Activated CD4-positive, alpha-beta memory T cell treated with anti-CD3 and anti-CD28 coated beads for 36 hours (primary cell): ENCODE measurements at regions not wholly inside any gene's neighbourhood (a gene's known extent, or its start where the extent isn't known, plus 50 kb on each side); places are given as distances from the start of the nearest gene placed in this dataset.

Experiments
- CTCF ChIA-PET: fragments of 350-600 bp; sonication (Branson Sonifier 250); formaldehyde crosslinking; loops from one replicate; lab custom pipeline; 2021; ENCODE audit warnings: antibody characterized with exemption, inconsistent platforms; lab: Charles Lee
- POLR2A ChIA-PET: fragments of 350-600 bp; sonication (Branson Sonifier 250); formaldehyde crosslinking; loops from one replicate; lab custom pipeline; 2021; ENCODE audit warnings: antibody characterized with exemption; lab: Charles Lee
- DNase-seq: peaks from one replicate; pipeline ENCODE4 v3.0.0-alpha.2; 2020
- H3K27ac Mint-ChIP-seq: one replicate; pipeline ENCODE4 v1.8.0; 2021; ENCODE audit warnings: mixed read lengths
- H3K27me3 Mint-ChIP-seq: one replicate; pipeline ENCODE4 v1.8.0; 2021; ENCODE audit warnings: mixed read lengths
- H3K36me3 Mint-ChIP-seq: one replicate; pipeline ENCODE4 v1.8.0; 2021; ENCODE audit warnings: mixed read lengths
- H3K4me1 Mint-ChIP-seq: one replicate; pipeline ENCODE4 v1.8.0; 2021; ENCODE audit warnings: low read depth, mixed read lengths
- H3K4me3 Mint-ChIP-seq: one replicate; pipeline ENCODE4 v1.8.0; 2021; ENCODE audit warnings: mild to moderate bottlenecking, mixed read lengths
- H3K9me3 Mint-ChIP-seq: one replicate; pipeline ENCODE4 v1.8.0; 2021; ENCODE audit warnings: mixed read lengths
- intact Hi-C: fragments of 100-400 bp; cut with micrococcal nuclease; formaldehyde crosslinking; loops from one replicate; pipeline ENCODE4 v1.15.1; 2023

GRCh38 chr2:10205162-10205475, 82.6 kb downstream of the RRM2 start:
- no peaks in the 10 kb centered on the region for H3K27me3 Mint-ChIP-seq
- H3K27ac Mint-ChIP-seq, result no peak overlapping the region
- POLR2A ChIA-PET, result no interaction called here
- H3K36me3 Mint-ChIP-seq, result no peaks in the 10 kb centered on the region
- CTCF ChIA-PET, result no interaction called here
- no peak overlapping the region for H3K4me3 Mint-ChIP-seq
- intact Hi-C loops, result no loop called here
- no peaks in the 10 kb centered on the region for H3K9me3 Mint-ChIP-seq
- DNase-seq, result no peak
- H3K4me1 Mint-ChIP-seq, result no peaks in the 10 kb centered on the region

GRCh38 chr2:10208736-10209135, 86.2 kb downstream of the RRM2 start:
- ChIA-PET CTCF (no interaction called here), POLR2A (no interaction called here)
- no peak for DNase-seq
- no peaks in the 10 kb centered on the region for H3K4me1 Mint-ChIP-seq
- H3K36me3 Mint-ChIP-seq, result no peaks in the 10 kb centered on the region
- H3K27ac Mint-ChIP-seq, result no peak overlapping the region
- H3K4me3 Mint-ChIP-seq, result no peak overlapping the region
- intact Hi-C loops, result no loop called here
- no peaks in the 10 kb centered on the region for H3K27me3 Mint-ChIP-seq
- no peaks in the 10 kb centered on the region for H3K9me3 Mint-ChIP-seq

GRCh38 chr2:10209406-10209935, 86.9 kb downstream of the RRM2 start:
- Mint-ChIP-seq H3K4me3 (no peak overlapping the region), H3K27ac (no peak overlapping the region), H3K9me3 (no peaks in the 10 kb centered on the region), H3K36me3 (no peaks in the 10 kb centered on the region), H3K4me1 (no peaks in the 10 kb centered on the region), H3K27me3 (no peaks in the 10 kb centered on the region)
- no peak for DNase-seq
- ChIA-PET POLR2A (no interaction called here), CTCF (no interaction called here)
- intact Hi-C loops, result no loop called here

GRCh38 chr2:10210336-10210735, 87.8 kb downstream of the RRM2 start:
- DNase-seq, result no peak
- Mint-ChIP-seq H3K4me1 (no peaks in the 10 kb centered on the region), H3K9me3 (no peaks in the 10 kb centered on the region), H3K36me3 (no peaks in the 10 kb centered on the region), H3K27ac (no peak overlapping the region), H3K4me3 (no peak overlapping the region), H3K27me3 (no peaks in the 10 kb centered on the region)
- CTCF ChIA-PET, result no interaction called here
- intact Hi-C loops, result no loop called here
- POLR2A ChIA-PET, result no interaction called here

- Mint-ChIP-seq H3K4me3 (no peak overlapping the region), H3K9me3 (no peaks in the 10 kb centered on the region), H3K27ac (no peak overlapping the region), H3K36me3 (no peaks in the 10 kb centered on the region), H3K4me1 (no peaks in the 10 kb centered on the region), H3K27me3 (no peaks in the 10 kb centered on the region)
- ChIA-PET CTCF (interaction anchor here (1.1 kb wide), 1 partner anchor 197 kb away, joined by 3 read pairs; no protein-coding TSS in a partner anchor), POLR2A (no interaction called here)
- no peak for DNase-seq
- intact Hi-C loops, result no loop called here
These were observed 89.4 kb downstream of the RRM2 start for GRCh38 chr2:10211844-10212422.

GRCh38 chr2:10212827-10213226, 89.9 kb upstream of the HPCAL1 start:
- ChIA-PET POLR2A (no interaction called here), CTCF (interaction anchor here (0.7 kb wide), 1 partner anchor 15 kb away, joined by 3 read pairs; no protein-coding TSS in a partner anchor)
- no peaks in the 10 kb centered on the region for H3K27me3 Mint-ChIP-seq
- intact Hi-C loops, result no loop called here
- no peak overlapping the region for H3K27ac Mint-ChIP-seq
- no peaks in the 10 kb centered on the region for H3K36me3 Mint-ChIP-seq
- no peak overlapping the region for H3K4me3 Mint-ChIP-seq
- no peaks in the 10 kb centered on the region for H3K4me1 Mint-ChIP-seq
- DNase-seq, result no peak
- no peaks in the 10 kb centered on the region for H3K9me3 Mint-ChIP-seq

- ChIA-PET POLR2A (no interaction called here), CTCF (no interaction called here)
- no peak overlapping the region for H3K27ac Mint-ChIP-seq
- no peak for DNase-seq
- H3K27me3 Mint-ChIP-seq, result no peaks in the 10 kb centered on the region
- H3K4me3 Mint-ChIP-seq, result no peak overlapping the region
- intact Hi-C loops, result no loop called here
- H3K36me3 Mint-ChIP-seq, result no peaks in the 10 kb centered on the region
- no peaks in the 10 kb centered on the region for H3K9me3 Mint-ChIP-seq
- no peaks in the 10 kb centered on the region for H3K4me1 Mint-ChIP-seq
These were observed 88.5 kb upstream of the HPCAL1 start for GRCh38 chr2:10214179-10214578.

GRCh38 chr2:10215393-10215935, 87.2 kb upstream of the HPCAL1 start:
- no peak overlapping the region for H3K4me3 Mint-ChIP-seq
- ChIA-PET CTCF (interaction anchor here (0.6 to 1.0 kb wide), 2 partner anchors 220 to 401 kb away, joined by 3 to 4 read pairs; no protein-coding TSS in a partner anchor), POLR2A (no interaction called here)
- no peak for DNase-seq
- intact Hi-C loops, result no loop called here
- no peaks in the 10 kb centered on the region for H3K9me3 Mint-ChIP-seq
- no peak overlapping the region for H3K27ac Mint-ChIP-seq
- no peaks in the 10 kb centered on the region for H3K27me3 Mint-ChIP-seq
- H3K4me1 Mint-ChIP-seq, result no peaks in the 10 kb centered on the region
- no peaks in the 10 kb centered on the region for H3K36me3 Mint-ChIP-seq

- ChIA-PET CTCF (no interaction called here), POLR2A (no interaction called here)
- intact Hi-C loops, result no loop called here
- Mint-ChIP-seq H3K4me1 (no peaks in the 10 kb centered on the region), H3K36me3 (no peaks in the 10 kb centered on the region), H3K4me3 (no peak overlapping the region), H3K27ac (no peak overlapping the region), H3K9me3 (no peaks in the 10 kb centered on the region), H3K27me3 (no peaks in the 10 kb centered on the region)
- DNase-seq, result no peak
These were observed 85.8 kb upstream of the HPCAL1 start for GRCh38 chr2:10216677-10217488.

- H3K36me3 Mint-ChIP-seq, result no peaks in the 10 kb centered on the region
- H3K4me1 Mint-ChIP-seq, result no peaks in the 10 kb centered on the region
- H3K27ac Mint-ChIP-seq, result no peak overlapping the region
- ChIA-PET POLR2A (no interaction called here), CTCF (no interaction called here)
- no peaks in the 10 kb centered on the region for H3K27me3 Mint-ChIP-seq
- no peaks in the 10 kb centered on the region for H3K9me3 Mint-ChIP-seq
- H3K4me3 Mint-ChIP-seq, result no peak overlapping the region
- no peak for DNase-seq
- intact Hi-C loops, result no loop called here
These were observed 84.9 kb upstream of the HPCAL1 start for GRCh38 chr2:10217489-10218435.

GRCh38 chr2:10220045-10220901, 82.4 kb upstream of the HPCAL1 start:
- ChIA-PET POLR2A (no interaction called here), CTCF (interaction anchor here (1.7 kb wide), 1 partner anchor 189 kb away, joined by 6 read pairs; no protein-coding TSS in a partner anchor)
- Mint-ChIP-seq H3K27me3 (no peaks in the 10 kb centered on the region), H3K4me3 (no peak overlapping the region), H3K4me1 (no peaks in the 10 kb centered on the region), H3K36me3 (no peaks in the 10 kb centered on the region), H3K27ac (no peak overlapping the region), H3K9me3 (no peaks in the 10 kb centered on the region)
- DNase-seq, result no peak
- intact Hi-C loops, result no loop called here
